ENCODE measurements at regions not wholly inside any gene's neighbourhood (a gene's known extent, or its start where the extent isn't known, plus 50 kb on each side); places are given as distances from the start of the nearest gene placed in this dataset.

DNA sequence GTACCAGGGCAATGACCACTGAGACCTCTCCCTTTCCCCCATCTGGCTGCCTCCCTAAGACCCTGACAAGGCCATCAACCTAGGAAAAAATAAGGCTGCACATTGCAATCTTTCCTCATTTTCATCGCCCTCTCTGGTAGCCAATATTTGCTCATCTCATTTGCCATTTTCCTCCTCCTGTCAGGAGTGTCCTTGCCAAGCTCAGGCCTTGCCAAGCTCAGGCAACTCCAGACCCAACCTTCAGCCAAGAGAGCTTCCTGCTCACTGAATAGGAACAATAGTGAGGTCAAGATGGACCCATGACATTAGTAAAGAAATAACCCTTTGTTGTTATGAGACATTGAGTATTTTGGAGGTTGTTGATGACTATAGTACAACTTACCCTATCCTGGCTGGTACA, 380.3 kb downstream of the RSL24D1 start:
- no peak for TF ChIP-seq CTCF (IDR thresholded peaks at IDR 0.05)
- no peak for TF ChIP-seq ZFX (IDR thresholded peaks at IDR 0.05; ENCODE audit: borderline replicate concordance)
